C1 segment of cervical spinal cord (tissue), 14 donors: ENCODE measurements at regions not wholly inside any gene's neighbourhood (a gene's known extent, or its start where the extent isn't known, plus 50 kb on each side); places are given as distances from the start of the nearest gene placed in this dataset.
"Not testable (repeated sequence)": the region's sequence is repeated elsewhere in the genome, so short reads cannot be mapped to it uniquely, and the experiment has no call there.

ENCODE experiments used
- DNase-seq, 14 donors: peaks; one replicate each; lab custom pipeline; 2025; lab: John Stamatoyannopoulos, UW

GRCh38 chr14:25440382-25440781, 390.4 kb upstream of the STXBP6 start:
- not testable (repeated sequence) for DNase-seq

GRCh38 chr14:25436906-25437305, 387.0 kb upstream of the STXBP6 start:
- no peak for DNase-seq

- no peak for DNase-seq
These were observed 386.4 kb upstream of the STXBP6 start for GRCh38 chr14:25436288-25436875.

GRCh38 chr14:25431211-25432076, 381.5 kb upstream of the STXBP6 start:
- DNase-seq, result no peak

- DNase-seq, result no peak
These were observed 380.9 kb upstream of the STXBP6 start for GRCh38 chr14:25430808-25431207.

- DNase-seq, result no peak
These were observed 363.1 kb upstream of the STXBP6 start for GRCh38 chr14:25412998-25413397.

GRCh38 chr14:25411781-25412757, 362.1 kb upstream of the STXBP6 start:
- DNase-seq, result peak in 10 of 14 donors; percentile 11 to 63 (median 23)

GRCh38 chr14:25406818-25407217, 356.9 kb upstream of the STXBP6 start:
- no peak for DNase-seq

GRCh38 chr14:25400607-25401206, 350.8 kb upstream of the STXBP6 start:
- DNase-seq, result peak in 4 of 14 donors; percentile 2 to 15 (median 8)

GRCh38 chr14:25396128-25396527, 346.2 kb upstream of the STXBP6 start:
- DNase-seq, result no peak

GRCh38 chr14:25394791-25395391, 344.9 kb upstream of the STXBP6 start:
- DNase-seq, result no peak

GRCh38 chr14:25394356-25394755, 344.4 kb upstream of the STXBP6 start:
- DNase-seq, result no peak

- DNase-seq, result no peak
These were observed 340.0 kb upstream of the STXBP6 start for GRCh38 chr14:25389948-25390347.

GRCh38 chr14:25381498-25381897, 331.6 kb upstream of the STXBP6 start:
- DNase-seq, result no peak

GRCh38 chr14:25375639-25376038, 325.7 kb upstream of the STXBP6 start:
- DNase-seq, result no peak

- no peak for DNase-seq
These were observed 321.1 kb upstream of the STXBP6 start for GRCh38 chr14:25371068-25371467.

GRCh38 chr14:25370057-25370456, 320.1 kb upstream of the STXBP6 start:
- DNase-seq, result not testable (repeated sequence)

- no peak for DNase-seq
These were observed 308.4 kb upstream of the STXBP6 start for GRCh38 chr14:25358330-25358729.

- DNase-seq, result no peak
These were observed 301.3 kb upstream of the STXBP6 start for GRCh38 chr14:25351269-25351668.

- DNase-seq, result peak in 1 of 14 donors; percentile 1
These were observed 300.9 kb upstream of the STXBP6 start for GRCh38 chr14:25350802-25351201.

GRCh38 chr14:25350021-25350420, 300.1 kb upstream of the STXBP6 start:
- DNase-seq, result no peak
